Fibroblast of villous mesenchyme (primary cell): ENCODE measurements at regions not wholly inside any gene's neighbourhood (a gene's known extent, or its start where the extent isn't known, plus 50 kb on each side); places are given as distances from the start of the nearest gene placed in this dataset.
"Not testable (repeated sequence)": the region's sequence is repeated elsewhere in the genome, so short reads cannot be mapped to it uniquely, and the experiment has no call there.

Experiments used
- DNase-seq: peaks from one replicate; pipeline ENCODE4 v3.0.0-alpha.2; 2010; ENCODE audit warnings: low read depth
- H3K4me3 ChIP-seq: 2 replicates; pipeline ENCODE4 v1.5.1; 2011; ENCODE audit warnings: low read depth, mild to moderate bottlenecking, low read length
- TF ChIP-seq, protein P1 (sequence below): IDR thresholded peaks from 2 replicates; pipeline ENCODE4 v1.5.1; 2012; ENCODE audit warnings: low read depth, mild to moderate bottlenecking, low read length; ENCODE audit not compliant: insufficient read depth

DNA sequence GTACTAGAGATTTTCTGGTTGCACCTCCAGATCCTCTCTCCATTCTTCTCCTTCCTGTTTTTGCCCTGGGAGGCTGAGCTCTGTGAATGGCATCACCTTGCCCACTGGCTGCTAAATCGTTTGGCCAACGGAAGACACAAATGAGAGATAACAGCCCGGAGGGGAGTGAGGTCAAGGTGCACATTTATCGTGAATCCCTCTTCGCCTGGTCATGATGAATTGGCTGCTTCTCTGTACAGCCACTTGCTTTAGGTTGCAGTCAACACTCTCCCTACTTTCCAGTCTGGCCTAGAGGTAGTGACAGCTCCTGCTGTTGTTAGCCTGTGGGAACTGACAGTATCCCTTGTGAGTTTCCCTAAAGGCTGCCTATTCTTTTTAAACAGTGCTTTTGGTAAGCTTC lies 85.4 kb upstream of the CHCHD3 start:
- DNase-seq, result no peak
- TF ChIP-seq, protein P1, sequence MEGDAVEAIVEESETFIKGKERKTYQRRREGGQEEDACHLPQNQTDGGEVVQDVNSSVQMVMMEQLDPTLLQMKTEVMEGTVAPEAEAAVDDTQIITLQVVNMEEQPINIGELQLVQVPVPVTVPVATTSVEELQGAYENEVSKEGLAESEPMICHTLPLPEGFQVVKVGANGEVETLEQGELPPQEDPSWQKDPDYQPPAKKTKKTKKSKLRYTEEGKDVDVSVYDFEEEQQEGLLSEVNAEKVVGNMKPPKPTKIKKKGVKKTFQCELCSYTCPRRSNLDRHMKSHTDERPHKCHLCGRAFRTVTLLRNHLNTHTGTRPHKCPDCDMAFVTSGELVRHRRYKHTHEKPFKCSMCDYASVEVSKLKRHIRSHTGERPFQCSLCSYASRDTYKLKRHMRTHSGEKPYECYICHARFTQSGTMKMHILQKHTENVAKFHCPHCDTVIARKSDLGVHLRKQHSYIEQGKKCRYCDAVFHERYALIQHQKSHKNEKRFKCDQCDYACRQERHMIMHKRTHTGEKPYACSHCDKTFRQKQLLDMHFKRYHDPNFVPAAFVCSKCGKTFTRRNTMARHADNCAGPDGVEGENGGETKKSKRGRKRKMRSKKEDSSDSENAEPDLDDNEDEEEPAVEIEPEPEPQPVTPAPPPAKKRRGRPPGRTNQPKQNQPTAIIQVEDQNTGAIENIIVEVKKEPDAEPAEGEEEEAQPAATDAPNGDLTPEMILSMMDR, result no peak
- H3K4me3 ChIP-seq, result no peak overlapping the region

DNA sequence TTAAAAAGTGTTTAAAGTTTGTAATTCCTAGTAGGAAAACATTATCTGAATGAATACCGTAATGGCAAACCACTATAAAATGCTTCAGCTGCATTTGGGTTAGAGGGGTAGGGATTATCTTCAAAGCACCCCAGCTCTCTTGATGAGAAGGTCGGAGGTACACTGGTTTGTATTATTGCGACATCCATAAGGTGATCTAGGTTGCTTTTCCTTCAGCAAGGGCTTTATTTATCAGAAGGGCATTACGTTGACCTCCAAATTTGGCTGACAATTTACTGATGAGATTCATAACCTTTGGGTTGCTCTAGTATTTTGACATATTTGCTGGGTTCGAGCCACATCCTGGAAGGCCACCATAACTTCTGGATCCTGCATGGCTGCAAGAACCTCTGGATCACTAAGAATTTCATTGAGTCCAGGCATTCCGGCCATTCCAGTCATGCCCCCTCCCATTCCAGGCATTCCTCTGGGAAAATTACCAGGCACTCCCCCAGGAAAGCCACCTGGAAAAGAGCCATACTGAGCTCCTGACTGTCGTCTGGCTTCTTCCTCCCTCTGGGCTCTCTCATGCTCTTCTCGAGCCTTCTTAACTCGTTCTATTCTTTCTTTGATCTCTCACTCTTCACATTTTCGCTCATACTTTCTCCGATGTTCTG lies 83.6 kb upstream of the EXOC4 start:
- DNase-seq, H3K4me3 ChIP-seq: not testable (repeated sequence)

DNA sequence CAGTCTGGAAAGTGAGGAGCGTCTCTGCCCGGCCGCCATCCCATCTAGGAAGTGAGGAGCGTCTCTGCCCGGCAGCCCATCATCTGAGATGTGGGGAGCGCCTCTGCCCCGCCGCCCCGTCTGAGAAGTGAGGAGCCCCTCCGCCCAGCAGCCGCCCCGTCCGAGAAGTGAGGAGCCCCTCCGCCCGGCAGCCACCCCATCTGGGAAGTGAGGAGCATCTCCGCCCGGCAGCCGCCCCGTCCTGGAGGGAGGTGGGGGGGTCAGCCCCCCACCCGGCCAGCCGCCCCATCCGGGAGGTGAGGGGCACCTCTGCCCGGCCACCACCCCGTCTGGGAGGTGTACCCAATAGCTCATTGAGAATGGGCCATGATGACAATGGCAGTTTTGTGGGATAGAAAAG lies 75.4 kb upstream of the EXOC4 start:
- not testable (repeated sequence) for DNase-seq, H3K4me3 ChIP-seq

DNA sequence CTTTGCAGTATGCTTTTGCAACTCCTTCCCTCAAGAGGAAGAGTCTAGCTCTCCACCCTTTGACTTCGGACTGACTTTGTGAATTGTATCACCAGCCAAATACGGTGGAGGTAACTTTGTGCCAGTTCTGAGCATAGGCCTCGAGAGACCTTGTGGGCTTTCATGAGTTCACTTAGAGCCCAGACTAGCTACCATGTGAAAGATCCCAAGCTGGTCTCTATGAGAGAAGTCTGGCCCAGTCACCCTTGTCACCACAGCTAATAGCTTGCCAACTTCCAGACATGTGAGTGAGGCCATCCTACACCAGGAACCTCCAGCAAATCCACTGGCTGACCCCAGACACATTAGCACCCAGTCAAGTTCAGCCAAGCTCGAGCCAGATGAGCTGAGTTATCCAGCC lies 72.2 kb upstream of the EXOC4 start:
- no peak for DNase-seq
- TF ChIP-seq, protein P1, result no peak

DNA sequence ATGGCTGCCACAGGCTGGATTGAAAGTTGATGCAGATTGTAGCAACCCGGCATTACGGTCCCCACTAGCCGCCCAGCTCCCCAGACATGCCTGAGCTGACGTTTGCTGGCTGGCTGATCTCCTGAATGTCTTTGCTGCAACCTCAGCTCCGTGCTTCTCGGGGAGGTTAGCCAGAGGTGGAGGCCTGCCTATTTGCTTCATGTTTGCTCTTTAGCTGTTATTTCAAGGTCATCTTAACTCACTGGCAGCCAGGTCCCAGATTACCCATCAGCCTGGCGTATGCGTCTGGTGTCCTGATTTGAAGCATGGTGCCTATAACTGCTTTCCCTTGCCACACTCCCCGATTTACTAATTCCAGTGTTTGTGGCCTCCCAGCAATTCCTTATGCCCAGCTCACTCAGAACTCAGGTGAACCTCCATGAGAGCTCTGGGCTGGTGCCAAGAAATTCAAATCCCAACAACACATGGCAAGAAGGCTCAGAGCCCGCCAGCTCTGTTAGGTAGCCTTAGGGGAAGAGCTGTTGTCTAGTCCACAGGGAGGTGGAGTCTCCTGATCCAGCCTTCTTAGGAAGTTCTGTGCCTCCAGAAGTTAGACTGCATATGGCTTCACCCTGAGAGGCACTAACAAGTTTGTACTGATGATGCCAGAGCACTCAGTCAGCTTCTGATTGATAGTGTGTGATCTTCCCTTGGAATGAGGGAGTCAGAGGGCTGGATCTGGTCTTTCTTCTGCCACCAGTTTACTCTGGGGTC lies 69.7 kb upstream of the EXOC4 start:
- H3K4me3 ChIP-seq, result no peak overlapping the region
- TF ChIP-seq, protein P1, result no peak

More for the DNA sequence above, 72.2 kb upstream of the EXOC4 start:
- H3K4me3 ChIP-seq, result no peak overlapping the region

DNA sequence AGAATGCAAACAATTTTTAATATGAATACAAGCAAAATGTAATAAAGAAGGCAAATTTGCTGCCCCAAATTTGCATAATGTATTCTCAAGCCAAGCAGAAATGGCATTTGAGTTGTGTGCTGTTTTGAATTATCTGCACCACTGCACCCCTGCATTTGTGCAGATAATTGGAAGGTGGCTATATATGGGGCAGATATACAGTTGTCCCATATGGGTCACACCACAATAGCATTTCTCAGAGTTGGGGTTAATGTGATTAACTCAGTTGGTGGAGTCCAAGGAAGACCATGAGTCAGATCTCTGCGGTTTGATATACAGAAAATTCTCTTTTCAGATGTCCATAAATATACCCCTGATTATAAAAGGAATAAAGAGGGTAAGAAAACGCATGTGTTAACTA lies 68.9 kb upstream of the EXOC4 start:
- H3K4me3 ChIP-seq, result no peak overlapping the region
- TF ChIP-seq, protein P1, result no peak
- DNase-seq, result no peak

More for the DNA sequence above, 69.7 kb upstream of the EXOC4 start:
- no peak for DNase-seq

DNA sequence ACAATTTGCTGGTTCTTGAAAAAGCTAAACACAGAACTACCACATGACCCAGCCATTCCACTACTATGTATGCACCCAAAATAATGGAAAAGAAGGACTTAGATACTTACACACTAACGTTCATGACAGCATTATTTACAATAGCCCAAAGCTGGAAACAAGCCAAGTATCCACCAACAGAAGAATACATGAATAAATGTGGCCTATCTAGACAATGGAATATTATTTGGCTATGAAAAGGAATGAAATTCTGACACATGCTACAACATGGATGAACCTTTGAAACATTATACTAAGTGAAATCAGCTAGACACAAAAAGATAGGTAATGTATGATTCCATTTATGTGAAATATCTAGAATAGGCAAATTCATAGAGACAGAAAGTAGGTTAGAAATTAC lies 67.4 kb upstream of the EXOC4 start:
- TF ChIP-seq, protein P1, result no peak

DNA sequence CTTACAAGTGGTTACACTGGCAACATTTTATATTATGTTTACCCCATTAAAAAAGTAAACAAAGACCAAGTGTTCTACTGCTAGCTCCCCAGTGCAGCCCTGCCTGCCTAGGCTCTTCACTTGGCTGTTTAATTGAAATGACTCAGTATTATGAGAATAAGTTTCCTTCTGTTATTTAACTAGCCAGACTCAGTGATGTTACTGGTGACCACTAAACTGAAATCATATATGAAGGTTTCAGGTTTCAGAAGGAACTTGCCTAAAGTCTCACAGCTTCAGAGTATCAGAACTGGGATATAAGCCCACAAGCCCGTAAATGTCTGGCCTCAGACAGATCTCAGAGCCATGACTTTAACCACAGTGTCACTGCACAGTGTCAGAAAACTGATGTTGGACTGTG lies 66.8 kb upstream of the EXOC4 start:
- no peak for DNase-seq
- no peak overlapping the region for H3K4me3 ChIP-seq
- TF ChIP-seq, protein P1, result no peak

More for the DNA sequence above, 67.4 kb upstream of the EXOC4 start:
- no peak overlapping the region for H3K4me3 ChIP-seq
- no peak for DNase-seq
